ENCODE measurements at regions not wholly inside any gene's neighbourhood (a gene's known extent, or its start where the extent isn't known, plus 50 kb on each side); places are given as distances from the start of the nearest gene placed in this dataset.

- DNase-seq = no peak
- no peak overlapping the region for H3K4me3 Mint-ChIP-seq
- no peaks in the 10 kb centered on the region for H3K36me3 Mint-ChIP-seq (ENCODE audit: low read depth)
- H3K27ac Mint-ChIP-seq = no peak overlapping the region
- peaks cover 3% of the 10 kb centered on the region for H3K27me3 Mint-ChIP-seq
- H3K9me3 Mint-ChIP-seq = no peaks in the 10 kb centered on the region
- intact Hi-C loops (cut with micrococcal nuclease) = no loop called here
- no peaks in the 10 kb centered on the region for H3K4me1 Mint-ChIP-seq
These were observed 105.4 kb upstream of the F3 start for GRCh38 chr1:94646786-94647555.

- no peak for DNase-seq
- Mint-ChIP-seq H3K4me1 (no peaks in the 10 kb centered on the region), H3K27ac (no peak overlapping the region), H3K36me3 (ENCODE audit: low read depth) (no peaks in the 10 kb centered on the region), H3K4me3 (no peak overlapping the region), H3K9me3 (no peaks in the 10 kb centered on the region), H3K27me3 (peaks cover 3% of the 10 kb centered on the region)
- intact Hi-C loops (cut with micrococcal nuclease) = no loop called here
These were observed 104.6 kb upstream of the F3 start for GRCh38 chr1:94646141-94646643.

GRCh38 chr1:94644352-94644751 is 102.8 kb upstream of the F3 start:
- Mint-ChIP-seq H3K4me1 (no peaks in the 10 kb centered on the region), H3K27me3 (peaks cover 5% of the 10 kb centered on the region), H3K27ac (no peak overlapping the region), H3K9me3 (no peaks in the 10 kb centered on the region), H3K36me3 (ENCODE audit: low read depth) (no peaks in the 10 kb centered on the region), H3K4me3 (no peak overlapping the region)
- DNase-seq = no peak
- intact Hi-C loops (cut with micrococcal nuclease) = no loop called here

GRCh38 chr1:94643819-94644218 is 102.3 kb upstream of the F3 start:
- Mint-ChIP-seq H3K4me1 (no peaks in the 10 kb centered on the region), H3K9me3 (no peaks in the 10 kb centered on the region), H3K27ac (no peak overlapping the region), H3K27me3 (peaks cover 5% of the 10 kb centered on the region), H3K4me3 (no peak overlapping the region), H3K36me3 (ENCODE audit: low read depth) (no peaks in the 10 kb centered on the region)
- no peak for DNase-seq
- intact Hi-C loops (cut with micrococcal nuclease) = no loop called here

GRCh38 chr1:94642617-94643321 is 101.2 kb upstream of the F3 start:
- H3K27me3 Mint-ChIP-seq = peaks cover 4% of the 10 kb centered on the region
- H3K27ac Mint-ChIP-seq = no peak overlapping the region
- no peaks in the 10 kb centered on the region for H3K36me3 Mint-ChIP-seq (ENCODE audit: low read depth)
- H3K4me3 Mint-ChIP-seq = no peak overlapping the region
- intact Hi-C loops (cut with micrococcal nuclease) = no loop called here
- H3K4me1 Mint-ChIP-seq = no peaks in the 10 kb centered on the region
- no peaks in the 10 kb centered on the region for H3K9me3 Mint-ChIP-seq
- no peak for DNase-seq

- peaks cover 2% of the 10 kb centered on the region for H3K27me3 Mint-ChIP-seq
- no peaks in the 10 kb centered on the region for H3K4me1 Mint-ChIP-seq
- H3K4me3 Mint-ChIP-seq = no peak overlapping the region
- DNase-seq = no peak
- intact Hi-C loops (cut with micrococcal nuclease) = no loop called here
- no peak overlapping the region for H3K27ac Mint-ChIP-seq
- no peaks in the 10 kb centered on the region for H3K9me3 Mint-ChIP-seq
- H3K36me3 Mint-ChIP-seq (ENCODE audit: low read depth) = no peaks in the 10 kb centered on the region
These were observed 100.4 kb upstream of the F3 start for GRCh38 chr1:94641990-94642389.

- Mint-ChIP-seq H3K4me3 (no peak overlapping the region), H3K36me3 (ENCODE audit: low read depth) (no peaks in the 10 kb centered on the region), H3K27me3 (peaks cover 2% of the 10 kb centered on the region), H3K4me1 (no peaks in the 10 kb centered on the region), H3K9me3 (no peaks in the 10 kb centered on the region), H3K27ac (no peak overlapping the region)
- no peak for DNase-seq
- intact Hi-C loops (cut with micrococcal nuclease) = no loop called here
These were observed 98.6 kb upstream of the F3 start for GRCh38 chr1:94640125-94640524.

- intact Hi-C loops (cut with micrococcal nuclease) = no loop called here
- Mint-ChIP-seq H3K4me3 (no peak overlapping the region), H3K27me3 (peaks cover 6% of the 10 kb centered on the region), H3K9me3 (no peaks in the 10 kb centered on the region), H3K27ac (no peak overlapping the region), H3K36me3 (ENCODE audit: low read depth) (no peaks in the 10 kb centered on the region), H3K4me1 (no peaks in the 10 kb centered on the region)
- no peak for DNase-seq
These were observed 95.6 kb upstream of the F3 start for GRCh38 chr1:94637121-94637520.

GRCh38 chr1:94636624-94637023 is 95.1 kb upstream of the F3 start:
- Mint-ChIP-seq H3K27ac (no peak overlapping the region), H3K27me3 (peaks cover 6% of the 10 kb centered on the region), H3K4me1 (no peaks in the 10 kb centered on the region), H3K9me3 (no peaks in the 10 kb centered on the region), H3K36me3 (ENCODE audit: low read depth) (no peaks in the 10 kb centered on the region), H3K4me3 (no peak overlapping the region)
- intact Hi-C loops (cut with micrococcal nuclease) = no loop called here
- DNase-seq = no peak

- intact Hi-C loops (cut with micrococcal nuclease) = no loop called here
- peaks cover 6% of the 10 kb centered on the region for H3K27me3 Mint-ChIP-seq
- no peak overlapping the region for H3K4me3 Mint-ChIP-seq
- DNase-seq = no peak
- no peaks in the 10 kb centered on the region for H3K4me1 Mint-ChIP-seq
- H3K9me3 Mint-ChIP-seq = no peaks in the 10 kb centered on the region
- no peak overlapping the region for H3K27ac Mint-ChIP-seq
- H3K36me3 Mint-ChIP-seq (ENCODE audit: low read depth) = no peaks in the 10 kb centered on the region
These were observed 94.5 kb upstream of the F3 start for GRCh38 chr1:94636100-94636499.

- Mint-ChIP-seq H3K27ac (no peak overlapping the region), H3K4me1 (no peaks in the 10 kb centered on the region), H3K9me3 (no peaks in the 10 kb centered on the region), H3K36me3 (ENCODE audit: low read depth) (no peaks in the 10 kb centered on the region), H3K27me3 (peaks cover 4% of the 10 kb centered on the region), H3K4me3 (no peak overlapping the region)
- intact Hi-C loops (cut with micrococcal nuclease) = no loop called here
- no peak for DNase-seq
These were observed 93.4 kb upstream of the F3 start for GRCh38 chr1:94634977-94635416.

- no peak for DNase-seq
- intact Hi-C loops (cut with micrococcal nuclease) = no loop called here
- Mint-ChIP-seq H3K4me1 (no peaks in the 10 kb centered on the region), H3K36me3 (ENCODE audit: low read depth) (no peaks in the 10 kb centered on the region), H3K4me3 (no peak overlapping the region), H3K9me3 (no peaks in the 10 kb centered on the region), H3K27ac (no peak overlapping the region), H3K27me3 (peaks cover 4% of the 10 kb centered on the region)
These were observed 91.5 kb upstream of the F3 start for GRCh38 chr1:94633051-94633450.

GRCh38 chr1:94629259-94630181 is 88.0 kb upstream of the F3 start:
- H3K27ac Mint-ChIP-seq = no peak overlapping the region
- H3K9me3 Mint-ChIP-seq = no peaks in the 10 kb centered on the region
- intact Hi-C loops (cut with micrococcal nuclease) = no loop called here
- H3K36me3 Mint-ChIP-seq (ENCODE audit: low read depth) = no peaks in the 10 kb centered on the region
- no peak for DNase-seq
- H3K4me1 Mint-ChIP-seq = no peaks in the 10 kb centered on the region
- H3K27me3 Mint-ChIP-seq = peaks cover 4% of the 10 kb centered on the region
- no peak overlapping the region for H3K4me3 Mint-ChIP-seq

GRCh38 chr1:94628499-94628843 is 86.9 kb upstream of the F3 start:
- intact Hi-C loops (cut with micrococcal nuclease) = no loop called here
- Mint-ChIP-seq H3K27me3 (peaks cover 3% of the 10 kb centered on the region), H3K27ac (no peak overlapping the region), H3K36me3 (ENCODE audit: low read depth) (no peaks in the 10 kb centered on the region), H3K4me3 (no peak overlapping the region), H3K9me3 (no peaks in the 10 kb centered on the region), H3K4me1 (no peaks in the 10 kb centered on the region)
- no peak for DNase-seq

Data from activated CD4-positive, alpha-beta T cell treated with anti-CD3 and anti-CD28 coated beads, Interleukin-2, amount 10 ng/mL, durations not matched to agents 24 days and 14 days (primary cell).